ENCODE measurements at regions not wholly inside any gene's neighbourhood (a gene's known extent, or its start where the extent isn't known, plus 50 kb on each side); places are given as distances from the start of the nearest gene placed in this dataset.
A peak's percentile ranks its signal among the peaks of the same experiment; 100 is the strongest.
"Not testable (repeated sequence)": the region's sequence is repeated elsewhere in the genome, so short reads cannot be mapped to it uniquely, and the experiment has no call there.

DNA sequence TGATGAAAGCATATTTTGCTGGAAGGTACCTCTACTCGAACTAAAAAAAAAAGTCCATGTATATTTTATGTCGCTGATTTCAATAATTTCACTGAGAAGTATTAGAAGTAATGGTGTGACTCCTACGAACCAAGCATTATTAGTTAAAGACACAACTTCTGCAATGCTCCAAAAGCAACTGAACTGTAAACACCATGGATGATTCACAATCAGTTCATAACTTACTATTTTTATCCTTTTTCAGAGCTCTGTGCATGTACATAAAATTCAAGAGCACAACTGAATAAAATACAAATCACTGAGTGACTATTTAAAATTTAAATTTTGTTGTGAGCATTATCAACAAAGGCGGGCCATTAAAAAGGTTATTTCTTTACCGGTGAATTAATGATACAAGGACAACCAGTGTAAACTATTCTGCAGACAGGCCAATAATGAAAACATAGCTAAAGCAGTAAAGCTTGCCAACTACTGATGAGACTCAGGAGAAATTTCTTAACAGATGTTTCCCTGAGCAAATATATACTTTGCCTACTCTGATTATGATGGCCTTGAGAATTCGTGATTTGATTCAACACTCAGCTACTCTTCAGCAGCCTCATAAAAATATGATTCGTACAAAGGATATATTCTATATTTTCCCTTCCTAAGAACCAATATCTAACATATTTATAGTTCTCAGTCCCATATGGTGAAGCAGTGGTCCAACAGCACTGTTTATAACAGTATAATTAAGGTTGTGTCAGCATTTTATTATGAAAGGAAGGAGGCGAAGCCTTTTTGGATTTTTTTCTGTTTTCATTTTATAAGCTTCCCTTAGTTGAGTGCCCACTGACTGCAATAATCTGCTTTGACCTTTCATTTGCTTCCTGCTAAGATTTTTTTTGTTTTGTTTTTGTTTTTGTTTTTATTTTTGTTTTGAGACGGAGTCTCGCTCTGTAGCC lies 62.8 kb upstream of the NEIL3 start:
- DNase-seq (ENCODE audit: low read depth): no peak

DNA sequence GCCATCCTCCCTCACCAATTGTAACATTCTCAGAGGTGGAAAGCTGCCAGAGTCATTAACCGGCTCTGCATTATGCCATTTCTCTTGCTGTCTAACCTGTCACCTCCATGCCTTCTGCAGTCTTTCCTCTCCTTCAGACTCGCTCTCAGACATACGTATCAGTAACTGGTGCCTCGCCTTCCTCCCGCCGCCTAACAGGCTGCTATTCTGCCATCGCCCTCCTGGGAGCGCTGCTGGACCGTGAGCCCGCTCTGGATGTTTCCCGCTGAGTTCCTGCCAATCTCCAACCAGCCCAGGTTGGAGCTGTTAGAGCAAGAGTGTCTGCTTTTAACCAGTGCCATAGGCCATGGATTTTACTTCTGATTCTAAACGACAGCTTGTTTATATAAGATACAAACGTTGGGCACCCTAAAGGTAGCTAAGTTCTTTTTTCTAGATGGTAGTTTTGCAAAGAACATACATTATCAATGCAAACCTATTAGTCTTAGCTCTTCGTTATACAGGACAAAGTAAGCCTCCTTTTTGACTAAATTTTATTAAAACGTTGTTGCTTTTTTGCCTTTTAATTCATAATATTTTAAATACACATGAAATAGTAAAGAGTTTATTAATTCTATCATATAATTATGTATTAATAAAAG lies 59.5 kb upstream of the NEIL3 start:
- DNase-seq (ENCODE audit: low read depth): peak; percentile 17

DNA sequence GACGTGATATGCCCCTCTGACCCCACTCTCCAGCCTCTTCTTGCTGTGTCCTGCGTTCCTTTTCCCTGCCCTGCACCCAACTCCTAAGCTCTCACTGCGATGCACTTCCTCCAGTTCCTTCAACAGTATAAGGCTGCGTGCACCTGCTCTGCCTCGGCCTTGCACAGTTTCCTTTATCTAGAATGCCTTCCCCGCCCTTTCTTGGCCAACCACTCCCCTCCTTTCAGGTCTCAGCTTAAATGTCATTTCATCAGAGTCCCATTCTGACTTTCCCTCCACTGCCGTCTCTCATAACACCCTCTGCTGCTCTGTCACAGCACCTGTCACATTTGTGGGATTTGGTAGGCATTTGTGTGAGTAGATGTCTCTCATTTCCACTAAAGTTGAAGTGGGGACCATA lies 58.4 kb upstream of the NEIL3 start:
- DNase-seq (ENCODE audit: low read depth): no peak

DNA sequence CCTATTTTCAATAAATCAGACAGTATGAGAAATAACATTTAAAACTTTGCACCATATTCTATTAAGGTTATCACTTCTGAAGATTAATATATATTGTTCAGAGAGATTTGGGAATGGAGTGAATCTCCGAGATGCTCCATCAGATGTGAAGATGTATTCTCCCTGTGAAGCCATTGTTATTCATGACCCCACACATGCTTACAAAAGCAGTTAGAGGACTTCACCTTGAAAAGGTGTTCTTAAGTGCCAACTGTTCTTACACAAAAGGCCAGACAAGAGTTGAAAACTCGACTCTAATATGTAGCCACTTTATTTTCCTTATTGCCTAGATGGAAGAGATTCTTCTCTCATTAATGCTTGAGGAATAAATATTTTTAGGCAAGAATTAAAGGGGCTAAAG lies 54.3 kb upstream of the NEIL3 start:
- DNase-seq (ENCODE audit: low read depth): no peak

DNA sequence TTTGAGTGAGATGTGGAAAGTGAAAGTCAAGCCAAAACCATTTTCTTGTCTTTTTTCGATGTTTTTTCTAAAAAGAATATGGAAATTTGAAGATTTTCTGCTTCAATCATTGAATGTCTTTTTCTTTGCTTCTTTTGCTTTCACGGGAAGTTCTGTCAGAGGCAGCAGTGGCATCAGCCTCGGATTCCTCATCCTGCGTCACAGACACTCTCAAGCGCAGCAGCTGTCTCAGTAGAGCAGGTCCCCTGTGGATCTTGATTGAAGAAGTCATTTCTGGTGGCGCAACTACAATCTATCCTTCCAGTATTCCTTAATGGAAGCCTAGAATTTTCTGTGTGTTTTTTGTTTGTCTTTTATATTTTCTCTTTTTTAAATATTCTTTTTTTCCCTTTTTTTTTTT lies 52.7 kb upstream of the NEIL3 start:
- no peak for DNase-seq (ENCODE audit: low read depth)

DNA sequence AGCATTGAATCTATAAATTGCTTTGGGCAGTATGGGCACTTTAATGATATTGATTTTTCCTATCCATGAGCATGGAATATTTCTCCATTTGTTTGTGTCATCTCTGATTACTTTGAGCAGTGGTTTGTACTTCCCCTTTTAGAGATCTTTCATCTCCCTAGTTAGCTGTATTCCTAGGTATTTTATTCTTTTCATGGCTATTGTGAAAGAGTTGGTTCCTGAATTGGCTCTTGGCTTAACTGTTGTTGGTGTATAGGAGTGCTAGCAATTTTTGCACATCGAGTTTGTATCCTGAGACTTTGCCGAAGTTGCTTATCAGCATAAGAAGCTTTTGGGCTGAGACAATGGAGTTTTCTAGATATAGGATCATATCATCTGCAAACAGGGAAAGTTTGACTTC lies 50.2 kb upstream of the NEIL3 start:
- DNase-seq (ENCODE audit: low read depth): not testable (repeated sequence)
